Right ventricle myocardium superior (tissue), 1 donor: ENCODE measurements at regions not wholly inside any gene's neighbourhood (a gene's known extent, or its start where the extent isn't known, plus 50 kb on each side); places are given as distances from the start of the nearest gene placed in this dataset.
"Not testable (repeated sequence)": the region's sequence is repeated elsewhere in the genome, so short reads cannot be mapped to it uniquely, and the experiment has no call there.

Experiments used
- ATAC-seq: fragments of 200-7000 bp; cut with Tn5 transposase; one replicate; pipeline ENCODE4 v1.9.1; 2020; ENCODE audit warnings: mild to moderate bottlenecking; ENCODE audit not compliant: poor library complexity
- DNase-seq: peaks from one replicate; pipeline ENCODE4 v3.0.0-alpha.2; 2020
- intact Hi-C: fragments of 100-400 bp; cut with DNase I; formaldehyde crosslinking; loops from one replicate; pipeline ENCODE4 v1.11.2; 2022
- donor health status: DM: no; HTN: yes; CAD: no; lungs with severe emphysema.

GRCh38 chr5:56734091-56734694, 81.2 kb upstream of the MAP3K1 start:
- intact Hi-C loops, result no loop called here
- DNase-seq (no peak), ATAC-seq (no peak)

GRCh38 chr5:56733580-56733979, 81.8 kb upstream of the MAP3K1 start:
- DNase-seq, result no peak
- intact Hi-C loops, result no loop called here
- no peak for ATAC-seq

GRCh38 chr5:56732121-56732520, 83.2 kb upstream of the MAP3K1 start:
- intact Hi-C loops, result no loop called here
- ATAC-seq (no peak), DNase-seq (no peak)

- ATAC-seq, DNase-seq: not testable (repeated sequence)
These were observed 83.9 kb upstream of the MAP3K1 start for GRCh38 chr5:56731473-56731872.

GRCh38 chr5:56729488-56729887, 85.9 kb upstream of the MAP3K1 start:
- no peak for ATAC-seq
- no peak for DNase-seq
- intact Hi-C loops, result no loop called here

More at GRCh38 chr5:56731473-56731872, 83.9 kb upstream of the MAP3K1 start:
- intact Hi-C loops, result not testable (repeated sequence)

- intact Hi-C loops, result no loop called here
- ATAC-seq, result no peak
These were observed 89.5 kb upstream of the MAP3K1 start for GRCh38 chr5:56725711-56726411.

GRCh38 chr5:56724857-56725256, 90.5 kb upstream of the MAP3K1 start:
- ATAC-seq, DNase-seq, intact Hi-C loops: not testable (repeated sequence)

More at GRCh38 chr5:56725711-56726411, 89.5 kb upstream of the MAP3K1 start:
- DNase-seq, result no peak

- no peak for DNase-seq
These were observed 93.0 kb upstream of the MAP3K1 start for GRCh38 chr5:56722317-56722716.

GRCh38 chr5:56717253-56717987, 97.9 kb upstream of the MAP3K1 start:
- intact Hi-C loops, result no loop called here
- ATAC-seq (no peak), DNase-seq (no peak)

More at GRCh38 chr5:56722317-56722716, 93.0 kb upstream of the MAP3K1 start:
- intact Hi-C loops, result no loop called here
- no peak for ATAC-seq

GRCh38 chr5:56715986-56716385, 99.4 kb upstream of the MAP3K1 start:
- intact Hi-C loops, result no loop called here
- ATAC-seq (no peak), DNase-seq (no peak)

GRCh38 chr5:56712895-56713591, 102.3 kb upstream of the MAP3K1 start:
- intact Hi-C loops, result no loop called here
- ATAC-seq (no peak), DNase-seq (no peak)

GRCh38 chr5:56710826-56711590, 104.3 kb upstream of the MAP3K1 start:
- ATAC-seq, result no peak
- DNase-seq, result no peak
- intact Hi-C loops, result no loop called here

GRCh38 chr5:56706504-56706903, 108.8 kb upstream of the MAP3K1 start:
- intact Hi-C loops, result no loop called here
- ATAC-seq, result no peak
- no peak for DNase-seq

- intact Hi-C loops, result no loop called here
- ATAC-seq, result no peak
- DNase-seq, result no peak
These were observed 110.1 kb upstream of the MAP3K1 start for GRCh38 chr5:56705217-56705616.

GRCh38 chr5:56703952-56704351, 111.4 kb upstream of the MAP3K1 start:
- intact Hi-C loops, result no loop called here
- DNase-seq (no peak), ATAC-seq (no peak)

- ATAC-seq (no peak), DNase-seq (no peak)
- intact Hi-C loops, result no loop called here
These were observed 114.6 kb upstream of the MAP3K1 start for GRCh38 chr5:56700711-56701110.

GRCh38 chr5:56699538-56699937, 115.8 kb upstream of the MAP3K1 start:
- intact Hi-C loops, result no loop called here
- DNase-seq (no peak), ATAC-seq (no peak)
